ENCODE measurements at regions not wholly inside any gene's neighbourhood (a gene's known extent, or its start where the extent isn't known, plus 50 kb on each side); places are given as distances from the start of the nearest gene placed in this dataset.
A peak's percentile ranks its signal among the peaks of the same experiment; 100 is the strongest.

- Histone ChIP-seq H3F3A (ENCODE audit: low read depth) (no peaks in the 10 kb centered on the region), H3K4me3 (ENCODE audit: low read length, poor library complexity, severe bottlenecking) (no peak overlapping the region), H3K4me1 (ENCODE audit: insufficient read depth, low read length, poor library complexity, severe bottlenecking) (no peaks in the 10 kb centered on the region), H2AFZ (ENCODE audit: low read length) (no peak overlapping the region), H3K9ac (ENCODE audit: low read depth, low read length, poor library complexity, severe bottlenecking) (no peak overlapping the region), H3K27me3 (ENCODE audit: insufficient read depth, low read length, poor library complexity, severe bottlenecking) (no peaks in the 10 kb centered on the region), H3K9me2 (replicated peaks; ENCODE audit: low read depth, low read length) (no peaks in the 10 kb centered on the region), H3K9me3 (ENCODE audit: insufficient read depth, low read depth, low read length) (no peaks in the 10 kb centered on the region), H3K36me3 (ENCODE audit: insufficient read depth, low read length) (no peaks in the 10 kb centered on the region), H4K20me1 (ENCODE audit: insufficient read depth, low read length, poor library complexity, severe bottlenecking) (no peaks in the 10 kb centered on the region), H3K4me2 (ENCODE audit: low read depth, low read length, poor library complexity, severe bottlenecking) (no peak overlapping the region), H3K79me2 (ENCODE audit: insufficient read depth, low read length) (no peaks in the 10 kb centered on the region)
- TF ChIP-seq EZH2phosphoT487 (IDR thresholded peaks at IDR 0.05; ENCODE audit: borderline replicate concordance) (no peak), CTCF (conservative IDR thresholded peaks at IDR 0.05; ENCODE audit: low read length) (no peak)
Measured at GRCh38 chr1:48099072-48099773, 102.0 kb upstream of the TRABD2B start.

- Histone ChIP-seq H3K9me3 (ENCODE audit: insufficient read depth, low read depth, low read length) (no peaks in the 10 kb centered on the region), H3K4me2 (ENCODE audit: low read depth, low read length, poor library complexity, severe bottlenecking) (no peak overlapping the region), H3F3A (ENCODE audit: low read depth) (no peaks in the 10 kb centered on the region), H3K27me3 (ENCODE audit: insufficient read depth, low read length, poor library complexity, severe bottlenecking) (no peaks in the 10 kb centered on the region), H3K9ac (ENCODE audit: low read depth, low read length, poor library complexity, severe bottlenecking) (no peak overlapping the region), H4K20me1 (ENCODE audit: insufficient read depth, low read length, poor library complexity, severe bottlenecking) (no peaks in the 10 kb centered on the region), H3K9me2 (replicated peaks; ENCODE audit: low read depth, low read length) (no peaks in the 10 kb centered on the region), H3K4me3 (ENCODE audit: low read length, poor library complexity, severe bottlenecking) (no peak overlapping the region), H3K79me2 (ENCODE audit: insufficient read depth, low read length) (no peaks in the 10 kb centered on the region), H3K36me3 (ENCODE audit: insufficient read depth, low read length) (no peaks in the 10 kb centered on the region), H3K4me1 (ENCODE audit: insufficient read depth, low read length, poor library complexity, severe bottlenecking) (no peaks in the 10 kb centered on the region), H2AFZ (ENCODE audit: low read length) (no peak overlapping the region)
- TF ChIP-seq EZH2phosphoT487 (IDR thresholded peaks at IDR 0.05; ENCODE audit: borderline replicate concordance), result no peak
- TF ChIP-seq CTCF (conservative IDR thresholded peaks at IDR 0.05; ENCODE audit: low read length), result peak; percentile 88
Measured at GRCh38 chr1:48093696-48094528, 96.7 kb upstream of the TRABD2B start.

GRCh38 chr1:48093147-48093546 lies 96.0 kb upstream of the TRABD2B start:
- Histone ChIP-seq H4K20me1 (ENCODE audit: insufficient read depth, low read length, poor library complexity, severe bottlenecking) (no peaks in the 10 kb centered on the region), H2AFZ (ENCODE audit: low read length) (no peak overlapping the region), H3K79me2 (ENCODE audit: insufficient read depth, low read length) (no peaks in the 10 kb centered on the region), H3K9me2 (replicated peaks; ENCODE audit: low read depth, low read length) (no peaks in the 10 kb centered on the region), H3K4me1 (ENCODE audit: insufficient read depth, low read length, poor library complexity, severe bottlenecking) (no peaks in the 10 kb centered on the region), H3K4me3 (ENCODE audit: low read length, poor library complexity, severe bottlenecking) (no peak overlapping the region), H3K4me2 (ENCODE audit: low read depth, low read length, poor library complexity, severe bottlenecking) (no peak overlapping the region), H3K27me3 (ENCODE audit: insufficient read depth, low read length, poor library complexity, severe bottlenecking) (no peaks in the 10 kb centered on the region), H3F3A (ENCODE audit: low read depth) (no peaks in the 10 kb centered on the region), H3K9ac (ENCODE audit: low read depth, low read length, poor library complexity, severe bottlenecking) (no peak overlapping the region), H3K36me3 (ENCODE audit: insufficient read depth, low read length) (no peaks in the 10 kb centered on the region), H3K9me3 (ENCODE audit: insufficient read depth, low read depth, low read length) (no peaks in the 10 kb centered on the region)
- TF ChIP-seq EZH2phosphoT487 (IDR thresholded peaks at IDR 0.05; ENCODE audit: borderline replicate concordance) (no peak), CTCF (conservative IDR thresholded peaks at IDR 0.05; ENCODE audit: low read length) (no peak)

Data from Loucy (cell line).